MM.1S (cell line): ENCODE measurements at regions not wholly inside any gene's neighbourhood (a gene's known extent, or its start where the extent isn't known, plus 50 kb on each side); places are given as distances from the start of the nearest gene placed in this dataset.

Source experiments
- CTCF ChIP-seq: fragments of 300-600 bp; sonication (generic); IDR thresholded peaks from 2 replicates; pipeline ENCODE4 v1.5.1; 2016; ENCODE audit warnings: antibody characterized with exemption, low read length, mixed read lengths
- EZH2 ChIP-seq: fragments of 300-600 bp; sonication (generic); optimal IDR thresholded peaks from 2 replicates; pipeline ENCODE3; 2017; ENCODE audit warnings: low read depth, mild to moderate bottlenecking, antibody characterized with exemption, low read length, mixed read lengths

GRCh38 chr11:15638386-15638787, 523.7 kb downstream of the INSC start:
- TF ChIP-seq CTCF: no peak
- no peak for TF ChIP-seq EZH2
